HG02938 (cell line): ENCODE measurements at regions not wholly inside any gene's neighbourhood (a gene's known extent, or its start where the extent isn't known, plus 50 kb on each side); places are given as distances from the start of the nearest gene placed in this dataset.
"Not testable (repeated sequence)": the region's sequence is repeated elsewhere in the genome, so short reads cannot be mapped to it uniquely, and the experiment has no call there.

Experiments used
- ATAC-seq: cut with Tn5 transposase; IDR thresholded peaks from one replicate; pipeline ENCODE4 v1.9.1; 2021; ENCODE audit warnings: mild to moderate bottlenecking, moderate library complexity; ENCODE audit not compliant: unreplicated experiment

GRCh38 chr18:11388755-11389680 is 220.4 kb upstream of the SLC35G4 start:
- no peak for ATAC-seq

- ATAC-seq: no peak
Measured at GRCh38 chr18:11387880-11388279, 221.5 kb upstream of the SLC35G4 start.

- ATAC-seq: no peak
Measured at GRCh38 chr18:11383381-11383780, 226.0 kb upstream of the SLC35G4 start.

GRCh38 chr18:11380968-11381367 is 228.4 kb upstream of the SLC35G4 start:
- no peak for ATAC-seq

GRCh38 chr18:11379660-11380059 is 229.7 kb upstream of the SLC35G4 start:
- ATAC-seq: no peak

- ATAC-seq: no peak
Measured at GRCh38 chr18:11377766-11378540, 228.6 kb upstream of the PIEZO2 start.

- ATAC-seq: no peak
Measured at GRCh38 chr18:11372163-11372562, 222.8 kb upstream of the PIEZO2 start.

GRCh38 chr18:11369556-11369955 is 220.2 kb upstream of the PIEZO2 start:
- ATAC-seq: no peak

GRCh38 chr18:11368020-11368419 is 218.7 kb upstream of the PIEZO2 start:
- ATAC-seq: no peak

- ATAC-seq: no peak
Measured at GRCh38 chr18:11367351-11367750, 218.0 kb upstream of the PIEZO2 start.

GRCh38 chr18:11366410-11366809 is 217.0 kb upstream of the PIEZO2 start:
- no peak for ATAC-seq

- ATAC-seq: no peak
Measured at GRCh38 chr18:11362856-11363255, 213.5 kb upstream of the PIEZO2 start.

- ATAC-seq: not testable (repeated sequence)
Measured at GRCh38 chr18:11361862-11362261, 212.5 kb upstream of the PIEZO2 start.

GRCh38 chr18:11357678-11358077 is 208.3 kb upstream of the PIEZO2 start:
- no peak for ATAC-seq

- not testable (repeated sequence) for ATAC-seq
Measured at GRCh38 chr18:11344576-11344975, 195.2 kb upstream of the PIEZO2 start.

GRCh38 chr18:11343096-11343495 is 193.7 kb upstream of the PIEZO2 start:
- no peak for ATAC-seq

- ATAC-seq: not testable (repeated sequence)
Measured at GRCh38 chr18:11342115-11342514, 192.7 kb upstream of the PIEZO2 start.

GRCh38 chr18:11339188-11339775 is 189.9 kb upstream of the PIEZO2 start:
- no peak for ATAC-seq

GRCh38 chr18:11336241-11336640 is 186.9 kb upstream of the PIEZO2 start:
- ATAC-seq: no peak

GRCh38 chr18:11327391-11328009 is 178.1 kb upstream of the PIEZO2 start:
- ATAC-seq: no peak
